AML-193 (cell line): ENCODE measurements at regions not wholly inside any gene's neighbourhood (a gene's known extent, or its start where the extent isn't known, plus 50 kb on each side); places are given as distances from the start of the nearest gene placed in this dataset.
"Not testable (repeated sequence)": the region's sequence is repeated elsewhere in the genome, so short reads cannot be mapped to it uniquely, and the experiment has no call there.

Experiments
- DNase-seq, 2 experiments: peaks; one replicate each; lab custom pipeline; 2025; lab: John Stamatoyannopoulos, UW

DNA sequence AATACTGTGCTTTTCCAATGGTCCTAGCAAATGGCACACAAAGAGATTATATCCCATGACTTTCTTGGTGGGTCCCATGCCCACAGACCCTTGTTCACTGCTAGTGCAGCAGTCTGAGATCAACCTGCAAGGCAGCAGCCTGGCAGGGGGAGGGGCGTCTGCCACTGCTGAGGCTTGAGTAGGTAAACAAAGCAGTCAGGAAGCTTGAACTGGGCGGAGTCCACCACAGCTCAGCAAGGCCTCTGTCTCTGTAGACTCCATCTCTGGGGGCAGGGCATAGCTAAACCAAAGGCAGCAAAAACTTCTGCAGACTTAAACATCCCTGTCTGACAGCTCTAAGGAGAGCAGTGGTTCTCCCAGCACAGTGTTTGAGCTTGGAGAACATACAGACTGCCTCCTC, 82.9 kb downstream of the ZNF737 start:
- DNase-seq: no peak

DNA sequence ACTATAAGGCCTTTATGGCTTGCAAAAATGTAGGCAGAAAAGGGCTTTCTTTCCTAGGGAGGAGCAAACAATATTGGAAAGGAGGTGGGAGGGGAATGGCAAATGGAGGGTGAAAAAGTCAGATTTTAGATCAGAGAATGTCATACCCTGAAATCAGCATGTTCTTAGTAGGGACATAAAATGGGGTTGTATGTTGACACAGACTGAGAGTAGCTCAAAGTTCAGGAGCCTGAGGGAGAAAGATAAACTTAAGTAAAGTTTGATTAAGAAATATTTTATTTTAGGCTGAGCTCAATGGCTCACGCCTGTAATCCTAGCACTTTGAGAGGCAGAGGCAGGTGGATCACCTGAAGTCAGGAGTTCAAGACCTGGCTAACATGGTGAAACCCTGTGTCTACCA, 83.8 kb downstream of the ZNF737 start:
- no peak for DNase-seq

DNA sequence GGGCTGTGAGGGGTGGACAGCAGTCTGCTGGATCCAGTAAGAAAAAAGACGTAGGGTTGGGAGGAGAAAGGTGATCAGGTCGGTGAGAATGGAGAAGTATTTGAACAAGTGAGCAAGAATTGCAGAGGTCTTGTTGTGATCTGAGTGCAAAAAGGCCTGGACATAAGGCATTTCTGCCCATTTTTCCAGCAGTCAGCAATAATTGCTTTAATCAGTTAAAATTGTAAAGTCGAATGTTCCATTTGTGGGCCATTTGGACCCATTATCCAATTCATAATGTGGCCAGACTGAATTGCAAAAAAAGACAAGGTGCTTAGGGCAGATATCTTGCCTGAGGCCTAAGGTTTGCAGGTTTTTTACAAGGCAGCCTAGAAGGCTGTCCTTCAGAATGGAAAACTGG, 86.1 kb downstream of the ZNF737 start:
- no peak for DNase-seq

DNA sequence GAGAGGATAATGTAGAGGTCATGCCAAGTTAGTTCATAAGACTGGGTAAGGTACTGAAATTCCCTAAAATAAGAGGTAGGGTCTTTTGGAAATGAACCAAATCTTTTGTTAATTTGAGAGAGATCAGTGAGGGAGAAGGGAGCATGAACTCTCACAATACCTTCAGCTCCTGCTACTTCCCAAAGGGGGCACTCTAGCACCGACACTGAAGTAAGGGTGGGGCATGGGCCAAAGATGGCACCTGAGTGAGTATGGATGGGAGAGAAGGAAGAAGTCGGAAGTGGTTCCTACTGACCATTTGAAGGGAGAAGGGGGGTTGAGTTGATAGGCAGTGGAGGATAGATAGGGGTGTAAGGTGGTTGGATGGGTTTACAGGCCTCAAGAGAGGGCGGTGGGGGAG, 86.6 kb downstream of the ZNF737 start:
- DNase-seq: no peak

DNA sequence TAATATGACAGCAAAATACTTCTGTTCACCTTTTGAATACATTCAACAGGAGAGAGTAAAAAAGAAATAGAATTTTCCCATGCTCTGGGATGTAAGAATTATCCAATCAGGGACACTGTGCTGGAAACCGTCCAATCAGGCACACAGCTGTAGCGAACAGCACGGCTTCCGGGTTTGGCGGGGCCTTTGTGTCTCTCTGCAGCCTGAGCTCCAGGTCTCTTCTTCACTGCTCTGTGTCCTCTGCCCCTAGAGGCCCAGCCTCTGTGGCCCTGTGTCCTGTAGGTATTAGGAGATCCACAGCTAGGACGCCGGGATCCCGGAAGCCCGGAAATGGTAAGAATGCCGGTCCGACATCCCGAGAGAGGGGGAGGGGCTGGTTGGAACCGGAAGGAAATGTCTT, 92.7 kb downstream of the ZNF737 start:
- DNase-seq: no peak

DNA sequence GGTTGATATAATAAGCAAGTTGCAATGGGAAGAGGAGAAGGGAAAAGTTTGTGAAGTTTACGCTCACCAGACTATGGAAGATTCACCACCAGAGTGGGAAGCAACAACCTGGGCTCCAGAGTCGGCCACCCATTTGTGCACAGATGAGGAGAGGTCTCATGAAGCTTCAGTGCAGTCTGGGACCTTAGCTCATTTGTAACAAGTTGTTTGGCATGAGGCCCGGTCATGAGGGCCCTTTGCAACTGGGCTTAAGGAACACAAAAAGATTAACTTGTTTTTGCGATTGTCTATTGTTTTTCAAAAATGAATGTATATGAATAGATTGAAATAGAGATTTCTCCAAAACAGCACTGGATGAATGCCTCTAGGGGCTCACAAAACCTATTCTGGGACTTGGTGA, 94.2 kb downstream of the ZNF737 start:
- DNase-seq: no peak

DNA sequence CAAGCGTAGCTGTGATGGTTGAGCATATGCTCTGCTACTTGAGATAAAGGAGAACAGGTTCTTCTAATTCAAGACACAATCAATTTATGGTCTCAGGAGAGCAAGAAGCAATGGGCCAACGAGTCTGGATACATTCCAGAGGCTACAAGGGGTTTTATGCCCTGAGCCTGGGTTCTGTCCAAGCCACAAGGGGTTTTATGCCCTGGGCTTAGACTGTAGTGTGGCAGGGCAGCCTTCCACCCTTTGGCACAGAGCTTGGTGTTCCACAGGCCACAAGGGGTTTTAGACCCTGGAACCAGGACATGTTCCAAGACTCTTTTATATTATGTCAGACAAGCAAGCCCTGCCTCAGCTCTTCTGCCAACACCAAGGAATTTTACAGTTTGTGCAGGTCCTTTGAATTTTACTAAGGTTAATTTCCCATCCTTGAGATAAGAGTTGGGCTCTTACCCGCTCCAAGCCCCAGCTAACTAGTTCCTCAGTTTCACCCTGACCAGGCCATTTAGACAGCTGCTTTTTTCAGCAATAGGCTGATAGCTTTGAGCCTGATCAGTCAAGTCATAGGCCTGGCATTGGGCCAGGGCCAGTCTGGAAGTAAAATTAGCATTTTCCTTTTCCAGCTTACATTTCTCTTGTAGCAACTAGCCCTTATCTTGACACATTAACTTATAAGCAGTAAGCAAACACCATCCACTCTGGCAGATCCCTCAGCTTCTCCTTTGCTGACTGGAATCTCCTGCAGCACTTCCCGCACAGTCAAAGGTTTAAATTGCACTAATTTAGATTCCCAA, 95.0 kb downstream of the ZNF737 start:
- no peak for DNase-seq

DNA sequence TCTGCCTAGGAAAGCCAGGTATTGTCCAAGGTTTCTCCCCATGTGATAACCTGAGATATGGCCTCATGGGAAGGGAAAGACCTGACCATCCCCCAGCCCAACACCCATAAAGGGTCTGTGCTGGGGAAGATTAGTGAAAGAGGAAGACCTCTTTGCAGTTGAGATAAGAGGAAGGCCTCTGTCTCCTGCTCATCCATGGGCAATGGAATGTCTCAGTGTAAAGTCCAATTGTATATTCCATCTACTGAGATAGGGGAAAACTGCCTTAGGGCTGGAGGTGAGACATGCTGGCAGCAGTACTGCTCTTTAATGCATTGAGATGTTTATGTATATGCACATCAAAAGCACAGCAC, 99.0 kb downstream of the ZNF737 start:
- DNase-seq: not testable (repeated sequence)

DNA sequence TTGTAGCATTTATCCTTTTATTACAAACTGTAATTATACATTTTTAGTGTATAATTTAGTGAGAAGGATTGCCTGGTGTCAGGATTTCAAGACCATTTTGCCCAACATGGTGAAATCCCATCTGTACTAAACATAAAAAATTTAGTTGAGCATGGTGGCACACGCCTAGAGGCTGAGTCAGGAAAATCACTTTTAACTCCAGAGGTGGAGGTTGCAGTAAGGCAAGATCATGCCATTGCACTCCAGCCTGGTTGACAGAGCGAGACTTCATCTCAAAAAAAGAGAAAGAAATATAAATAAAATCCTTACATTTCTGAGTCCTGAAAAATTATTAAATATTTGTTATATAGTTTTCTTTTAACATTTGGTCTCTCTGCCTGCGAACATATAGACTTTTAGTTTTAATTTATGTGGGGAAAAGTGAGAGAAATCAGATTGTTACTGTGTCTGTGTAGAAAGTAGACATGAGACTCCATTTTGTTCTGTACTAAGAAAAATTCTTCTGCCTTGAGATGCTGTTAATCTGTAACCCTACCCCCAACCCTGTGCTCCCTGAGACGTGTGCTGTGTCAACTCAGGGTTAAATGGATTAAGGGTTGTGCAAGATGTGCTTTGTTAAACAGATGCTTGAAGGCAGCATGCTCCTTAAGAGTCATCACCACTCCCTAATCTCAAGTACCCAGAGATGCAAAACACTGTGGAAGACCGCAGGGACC, 99.5 kb downstream of the ZNF737 start:
- DNase-seq: not testable (repeated sequence)

DNA sequence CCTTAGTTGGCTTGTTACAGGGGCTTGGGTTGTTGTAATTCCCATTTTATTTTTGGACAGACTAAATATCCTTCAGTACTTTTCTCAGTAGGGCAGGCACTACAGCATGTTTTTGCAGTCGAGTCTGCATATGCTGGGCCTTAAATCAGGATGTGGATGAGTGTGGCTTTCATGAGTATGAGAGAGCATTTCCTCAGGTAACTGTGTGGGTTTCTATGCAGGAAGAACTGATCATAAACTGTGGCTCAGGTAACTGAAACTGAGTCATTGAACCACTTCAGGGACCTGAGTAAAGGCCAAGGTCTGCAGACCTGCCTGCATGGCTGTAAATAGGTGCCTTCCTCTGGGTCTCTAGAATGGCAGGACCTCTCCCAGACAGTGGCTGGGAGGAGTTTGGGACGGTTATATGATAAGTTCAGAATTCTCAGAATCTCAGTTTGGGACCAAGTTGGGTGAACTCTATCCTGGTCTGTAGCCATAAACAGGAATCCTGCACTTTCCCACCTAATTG, 112.1 kb downstream of the ZNF737 start:
- no peak for DNase-seq

DNA sequence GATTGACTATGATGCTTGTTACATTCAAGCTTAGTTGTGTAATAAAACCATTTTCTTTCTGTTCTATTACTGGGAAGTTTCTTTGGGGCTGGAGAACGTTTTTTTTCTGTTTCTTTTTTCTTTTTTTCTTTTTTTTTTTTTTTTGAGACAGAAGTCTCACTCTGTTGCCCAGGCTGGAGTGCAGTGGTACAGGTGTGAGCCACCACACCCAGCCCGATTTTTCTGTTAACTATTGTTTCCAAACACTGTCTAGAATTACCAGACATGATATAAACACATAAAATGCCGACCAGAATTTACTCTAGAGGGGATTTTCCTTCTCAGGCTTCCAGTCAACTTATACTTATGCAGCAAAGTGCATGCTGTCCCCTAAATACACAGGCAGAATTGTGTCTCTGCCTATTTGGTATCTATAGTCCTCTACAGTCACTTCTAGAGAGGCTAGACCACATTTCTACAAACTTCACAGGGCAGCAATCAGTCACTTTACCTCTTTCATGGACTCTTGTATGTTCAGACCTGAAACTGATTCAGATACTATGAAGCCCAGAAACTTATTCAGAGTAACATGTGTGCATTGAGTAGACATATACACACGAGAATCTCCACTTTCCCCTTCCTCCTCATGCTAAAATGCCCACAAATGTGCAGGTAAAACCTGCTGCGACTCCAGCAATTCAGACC, 121.2 kb downstream of the ZNF737 start:
- DNase-seq: no peak

DNA sequence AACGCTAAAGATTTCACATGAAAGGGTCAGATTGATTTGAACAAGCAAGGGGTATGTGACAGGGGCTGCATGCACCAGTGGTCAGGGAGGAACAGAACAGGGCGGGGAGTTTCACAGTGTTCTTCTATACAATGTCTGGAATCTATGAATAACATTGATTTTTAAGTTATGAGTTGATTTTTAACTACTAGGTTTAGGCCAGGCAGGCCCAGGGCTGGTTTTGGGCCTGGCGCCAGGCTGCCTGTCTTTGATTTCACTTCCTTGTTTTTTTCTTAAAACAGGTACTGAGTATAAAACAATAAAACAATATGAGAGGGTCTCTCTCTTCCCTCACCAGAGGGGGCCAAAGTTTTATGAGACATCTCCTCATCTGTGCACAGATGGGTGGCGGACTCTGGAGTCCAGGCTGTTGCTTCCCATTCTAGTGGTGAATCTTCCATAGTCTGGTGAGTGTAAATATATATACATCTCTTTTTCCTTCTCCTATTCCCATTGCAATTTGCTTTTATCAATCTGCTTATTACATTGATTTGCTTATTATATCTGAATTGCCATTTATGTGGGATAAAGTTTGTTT, 133.2 kb downstream of the ZNF737 start:
- not testable (repeated sequence) for DNase-seq

DNA sequence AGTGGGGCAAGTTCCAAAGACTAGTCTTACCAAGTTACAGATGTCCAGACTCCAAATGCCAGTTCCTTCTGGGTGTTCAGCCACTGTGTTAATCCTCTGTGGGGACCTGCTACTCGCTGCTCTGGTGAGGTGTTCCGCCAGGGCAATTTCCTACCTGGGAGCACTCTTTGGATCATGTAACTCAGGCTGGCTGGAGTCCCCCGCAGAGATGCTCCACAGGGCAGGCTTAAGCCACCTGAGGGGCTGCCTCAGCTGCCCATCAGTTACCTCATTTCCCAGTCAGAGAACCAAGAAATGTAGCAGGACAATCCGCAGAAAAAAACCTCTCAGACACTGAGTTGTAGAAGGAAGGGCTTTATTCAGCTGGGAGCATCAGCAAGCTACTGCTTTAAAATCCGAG, 133.8 kb downstream of the ZNF737 start:
- DNase-seq: no peak

DNA sequence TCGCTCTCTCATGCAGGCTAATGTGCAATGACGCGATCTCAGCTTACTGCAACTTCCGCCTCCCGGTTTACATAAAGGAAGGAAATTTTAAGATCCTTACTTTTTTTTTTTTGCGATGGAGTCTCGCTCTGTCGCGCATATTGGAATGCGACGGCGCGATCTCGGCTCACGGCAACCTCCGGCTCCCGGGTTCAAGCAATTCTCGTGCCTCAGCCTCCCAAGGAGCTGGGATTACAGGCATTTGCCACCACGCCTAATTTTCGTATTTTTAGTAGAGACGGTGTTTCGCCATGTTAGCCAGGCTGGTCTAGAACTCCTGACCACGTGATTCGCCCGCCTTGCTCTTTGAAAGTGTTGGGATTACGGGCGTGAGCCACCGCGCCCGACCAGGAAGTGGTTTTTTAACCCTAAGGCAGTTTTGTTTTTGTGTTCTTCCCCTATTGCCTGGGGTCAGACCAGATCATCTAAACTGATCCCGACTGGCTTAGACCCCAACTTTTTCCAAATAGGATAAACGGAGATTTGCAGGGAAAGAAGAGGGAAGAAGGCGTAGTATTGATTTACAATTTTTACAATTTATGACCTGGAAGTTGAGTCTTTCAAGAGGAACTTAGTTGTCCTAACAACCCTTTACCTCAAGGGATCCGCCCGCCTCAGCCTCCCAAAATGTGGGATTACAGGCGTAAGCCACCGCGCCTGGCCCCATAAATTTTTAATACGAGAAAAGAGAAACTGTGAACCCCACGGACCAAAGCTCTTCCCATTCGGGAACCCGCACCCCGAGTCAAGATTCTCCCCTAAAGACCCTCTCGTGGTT, 142.0 kb downstream of the ZNF737 start:
- DNase-seq: peak; percentile 61 to 74

DNA sequence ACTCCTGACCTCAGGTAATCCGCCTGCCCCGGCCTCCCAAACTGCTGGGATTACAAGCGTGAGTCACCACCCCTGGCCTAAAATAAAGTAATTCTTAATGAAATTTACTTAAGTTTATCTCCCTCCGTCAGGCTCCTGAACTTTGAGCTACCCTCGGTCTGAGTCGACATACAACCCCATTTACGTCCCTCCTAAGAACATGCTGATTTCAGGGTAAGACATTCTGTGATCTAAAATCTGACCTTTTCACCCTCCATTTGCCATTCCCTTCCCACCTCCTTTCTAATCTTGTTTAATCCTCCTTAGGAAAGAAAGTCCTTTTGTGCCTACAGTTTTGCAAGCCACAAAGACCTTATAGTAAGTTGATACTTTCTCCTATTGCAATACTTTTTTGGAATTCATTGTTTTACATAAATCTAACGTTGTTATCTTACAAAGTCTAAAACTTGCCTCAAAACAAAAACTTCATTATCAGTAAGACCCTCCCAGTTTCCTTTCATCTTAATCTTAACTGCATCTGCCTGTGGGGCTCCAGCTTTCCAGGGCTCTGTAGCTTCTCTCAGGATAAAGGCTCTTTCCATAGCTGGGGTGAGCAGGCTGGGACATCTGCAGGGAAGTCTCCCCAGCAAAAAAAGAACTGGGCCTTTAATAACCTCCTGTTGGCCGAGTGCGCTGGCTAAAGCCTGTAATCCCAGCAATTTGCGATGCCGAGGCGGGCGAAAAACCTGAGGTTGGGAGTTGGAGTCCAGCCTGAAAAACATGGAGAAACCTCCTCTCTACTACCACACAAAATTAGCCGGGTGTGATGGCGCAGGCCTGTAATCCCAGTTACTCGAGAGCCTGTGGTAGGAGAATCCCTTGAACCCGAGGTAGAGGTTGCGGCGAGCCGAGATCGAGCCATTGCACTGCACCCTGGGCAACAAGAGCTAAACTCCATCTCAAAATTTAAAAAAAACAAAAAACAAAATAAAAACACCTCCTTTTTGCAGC, 143.1 kb downstream of the ZNF737 start:
- no peak for DNase-seq

DNA sequence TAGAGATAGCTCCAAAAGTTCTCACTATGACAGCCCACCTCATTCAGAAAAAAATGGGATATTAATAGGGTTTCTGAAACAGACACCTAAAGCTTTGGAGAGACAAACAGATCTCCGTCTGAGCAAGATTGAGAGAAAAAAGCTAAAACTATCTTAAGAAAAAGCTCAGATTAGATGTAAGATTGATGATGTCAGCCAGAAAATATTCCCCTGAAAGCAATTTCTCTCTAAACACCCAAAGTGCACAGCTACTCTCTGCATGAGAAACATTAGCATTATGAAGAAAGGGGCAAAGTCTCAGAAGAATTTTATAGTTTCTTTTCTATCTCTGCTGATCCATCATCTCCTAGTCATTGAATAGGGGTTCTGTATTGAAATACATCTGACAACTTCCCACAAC, 148.9 kb downstream of the ZNF737 start:
- DNase-seq: no peak

DNA sequence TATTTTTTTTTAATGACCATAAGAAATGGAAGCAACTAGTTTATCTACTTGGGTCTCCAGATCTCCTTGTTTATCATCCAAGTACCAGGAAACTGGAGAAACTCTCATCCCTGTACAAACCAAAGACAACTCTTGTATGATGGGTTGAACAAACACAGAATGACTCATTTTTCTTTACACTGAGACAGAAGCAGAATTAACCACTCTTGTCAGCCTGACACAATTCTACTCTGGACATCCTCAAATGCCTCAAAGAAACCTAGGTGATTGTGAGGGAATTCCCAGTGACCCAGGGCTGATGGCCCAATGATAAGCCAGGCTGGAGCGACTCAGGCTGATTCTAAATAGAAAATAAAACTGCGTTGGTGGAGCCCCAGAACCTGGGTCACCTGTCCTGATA, 151.5 kb downstream of the ZNF737 start:
- no peak for DNase-seq

DNA sequence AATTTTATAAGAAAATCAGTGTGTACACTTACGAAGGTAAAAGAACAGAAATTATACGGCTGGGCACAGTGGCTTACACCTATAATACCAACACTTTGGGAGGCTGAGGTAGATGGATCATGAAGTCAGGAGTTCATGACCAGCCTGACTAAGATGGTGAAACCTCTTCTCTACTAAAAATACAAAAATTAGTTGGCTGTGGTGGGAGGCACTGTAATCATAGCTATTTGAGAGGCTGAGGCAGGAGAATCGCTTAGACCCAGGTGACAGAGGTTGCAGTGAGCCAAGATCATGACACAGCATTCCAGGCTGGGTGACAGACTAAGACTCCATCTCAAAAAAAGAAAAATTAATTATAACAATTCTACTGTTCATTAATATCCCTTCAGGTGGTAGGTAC, 151.9 kb downstream of the ZNF737 start:
- no peak for DNase-seq

DNA sequence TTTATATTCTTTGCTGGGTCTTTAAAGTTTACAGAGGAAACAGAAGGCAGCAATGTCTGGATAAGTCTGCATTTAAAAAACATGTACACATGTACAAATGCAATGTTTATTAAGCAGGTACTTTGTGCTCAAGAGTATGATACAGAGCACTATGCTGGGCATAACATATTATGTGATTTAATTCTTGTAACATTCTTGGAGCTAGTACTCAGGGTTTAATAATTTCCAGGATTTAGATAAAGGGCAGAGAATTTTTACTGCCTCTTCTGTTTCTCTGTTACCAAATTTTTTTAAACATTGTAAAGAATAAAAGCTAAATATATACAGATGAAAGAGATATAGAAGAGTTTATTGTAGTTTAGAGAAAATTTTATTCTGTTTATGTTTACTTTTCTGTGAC, 152.7 kb downstream of the ZNF737 start:
- no peak for DNase-seq

DNA sequence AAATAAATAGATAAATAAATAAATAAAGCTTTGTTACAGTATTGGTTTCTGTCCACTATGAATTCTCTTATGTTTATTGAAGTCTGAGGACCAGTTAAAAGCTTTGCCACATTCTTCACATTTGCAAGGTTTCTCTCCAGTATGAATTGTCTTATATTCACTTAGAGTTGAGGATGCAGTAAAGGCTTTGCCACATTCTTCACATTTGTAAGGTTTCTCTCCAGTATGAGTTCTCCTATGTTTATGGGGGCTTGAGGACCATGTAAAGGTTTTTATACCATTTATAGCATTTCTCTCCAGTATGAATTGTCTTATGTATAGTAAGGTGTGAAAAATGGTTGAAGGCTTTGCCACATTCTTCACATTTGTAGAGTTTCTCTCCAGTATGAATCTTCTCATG, 168.3 kb downstream of the ZNF737 start:
- DNase-seq: no peak
